ENCODE measurements at regions not wholly inside any gene's neighbourhood (a gene's known extent, or its start where the extent isn't known, plus 50 kb on each side); places are given as distances from the start of the nearest gene placed in this dataset.

DNA sequence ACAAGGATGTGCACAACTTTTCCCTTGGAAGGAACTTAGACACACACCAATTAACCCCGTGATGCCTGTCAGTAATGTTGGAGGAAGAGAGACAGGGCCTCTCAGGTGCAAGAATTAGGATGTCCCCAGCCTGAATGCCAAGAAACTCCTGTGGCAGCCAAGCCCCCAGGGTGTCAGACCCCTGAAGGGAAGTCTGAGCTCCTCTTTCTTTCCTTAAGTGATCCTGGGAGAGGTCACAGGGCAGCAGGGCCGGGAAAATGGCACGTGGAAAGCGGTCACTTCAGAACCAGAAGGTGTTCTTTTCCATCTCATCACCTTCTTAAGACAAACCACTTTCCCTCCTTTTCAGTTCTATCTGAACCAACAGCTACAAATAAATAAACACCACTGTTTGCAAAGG is 185.9 kb downstream of the ANAPC1 start:
- H3K36me3 Mint-ChIP-seq (ENCODE audit: low read depth): no peaks in the 10 kb centered on the region
- intact Hi-C loops (cut with DNase I, micrococcal nuclease): no loop called here
- DNase-seq (no peak), ATAC-seq (ENCODE audit: poor library complexity) (no peak)
- CTCF ChIA-PET: no interaction called here
- Histone ChIP-seq H3K27ac (ENCODE audit: low read depth in 1 of 2, low read length in 2 of 2) (no peak overlapping the region), H3K4me3 (ENCODE audit: low read length) (no peak overlapping the region), H3K36me3 (ENCODE audit: insufficient read depth, low read length) (no peaks in the 10 kb centered on the region), H3K4me1 (ENCODE audit: insufficient read depth, low read length) (peaks cover 19% of the 10 kb centered on the region), H3K27me3 (ENCODE audit: control insufficient read depth in 1 of 2, insufficient read depth in 2 of 2, low read length in 2 of 2) (no peaks in the 10 kb centered on the region), H3K9me3 (ENCODE audit: control insufficient read depth in 1 of 2, insufficient read depth in 1 of 2, low read length in 2 of 2) (no peaks in the 10 kb centered on the region)
- POLR2A ChIA-PET: no interaction called here
- H3K4me3 Mint-ChIP-seq: no peak overlapping the region
- no peaks in the 10 kb centered on the region for H3K9me3 Mint-ChIP-seq
- peaks cover 9% of the 10 kb centered on the region for H3K4me1 Mint-ChIP-seq (ENCODE audit: low read depth)
- H3K27me3 Mint-ChIP-seq: no peaks in the 10 kb centered on the region
- no peak overlapping the region for H3K27ac Mint-ChIP-seq
- TF ChIP-seq, protein P1, sequence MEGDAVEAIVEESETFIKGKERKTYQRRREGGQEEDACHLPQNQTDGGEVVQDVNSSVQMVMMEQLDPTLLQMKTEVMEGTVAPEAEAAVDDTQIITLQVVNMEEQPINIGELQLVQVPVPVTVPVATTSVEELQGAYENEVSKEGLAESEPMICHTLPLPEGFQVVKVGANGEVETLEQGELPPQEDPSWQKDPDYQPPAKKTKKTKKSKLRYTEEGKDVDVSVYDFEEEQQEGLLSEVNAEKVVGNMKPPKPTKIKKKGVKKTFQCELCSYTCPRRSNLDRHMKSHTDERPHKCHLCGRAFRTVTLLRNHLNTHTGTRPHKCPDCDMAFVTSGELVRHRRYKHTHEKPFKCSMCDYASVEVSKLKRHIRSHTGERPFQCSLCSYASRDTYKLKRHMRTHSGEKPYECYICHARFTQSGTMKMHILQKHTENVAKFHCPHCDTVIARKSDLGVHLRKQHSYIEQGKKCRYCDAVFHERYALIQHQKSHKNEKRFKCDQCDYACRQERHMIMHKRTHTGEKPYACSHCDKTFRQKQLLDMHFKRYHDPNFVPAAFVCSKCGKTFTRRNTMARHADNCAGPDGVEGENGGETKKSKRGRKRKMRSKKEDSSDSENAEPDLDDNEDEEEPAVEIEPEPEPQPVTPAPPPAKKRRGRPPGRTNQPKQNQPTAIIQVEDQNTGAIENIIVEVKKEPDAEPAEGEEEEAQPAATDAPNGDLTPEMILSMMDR (IDR thresholded peaks at IDR 0.05): no peak

DNA sequence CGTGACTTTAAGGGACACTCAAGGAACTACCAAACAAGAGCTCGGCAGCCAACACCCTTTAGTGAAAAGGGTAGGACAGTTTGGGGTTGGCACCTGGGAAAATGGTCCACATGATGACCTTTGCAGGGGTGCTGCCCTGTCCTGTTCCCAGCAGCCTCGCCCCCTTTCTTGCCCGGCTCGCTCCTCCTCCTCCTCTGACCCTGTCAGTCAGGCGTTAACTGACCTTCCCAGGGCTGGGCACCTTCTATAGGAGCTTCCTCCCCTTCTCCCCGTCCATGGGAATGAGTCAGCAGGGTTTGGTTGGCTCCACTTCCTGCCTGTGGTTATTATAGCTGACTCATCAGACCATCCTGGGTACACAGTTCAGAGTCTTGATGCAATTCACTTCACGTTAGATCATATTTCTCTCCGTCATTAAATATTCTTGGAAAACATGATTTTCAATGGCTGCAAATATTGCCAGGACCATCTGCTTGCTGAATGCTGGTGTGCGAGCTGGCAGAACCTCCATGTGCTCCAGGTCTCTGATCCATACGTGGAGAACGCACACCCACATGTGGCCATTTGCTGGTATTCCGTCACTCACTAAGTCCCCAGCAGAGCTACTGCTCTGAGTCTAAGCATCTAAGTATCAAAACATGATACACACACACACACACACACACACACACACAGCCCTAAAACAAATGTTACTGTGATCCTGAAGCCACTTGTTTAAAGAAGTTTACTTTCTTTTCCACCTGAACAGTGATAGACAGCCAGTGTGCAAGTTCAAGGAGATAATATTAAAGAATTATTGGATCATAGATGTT is 185.0 kb downstream of the ANAPC1 start:
- H3K4me3 ChIP-seq (ENCODE audit: low read length): peak overlapping the region; percentile 6
- intact Hi-C loops (cut with DNase I, micrococcal nuclease): no loop called here
- H3K36me3 Mint-ChIP-seq (ENCODE audit: low read depth): no peaks in the 10 kb centered on the region

DNA sequence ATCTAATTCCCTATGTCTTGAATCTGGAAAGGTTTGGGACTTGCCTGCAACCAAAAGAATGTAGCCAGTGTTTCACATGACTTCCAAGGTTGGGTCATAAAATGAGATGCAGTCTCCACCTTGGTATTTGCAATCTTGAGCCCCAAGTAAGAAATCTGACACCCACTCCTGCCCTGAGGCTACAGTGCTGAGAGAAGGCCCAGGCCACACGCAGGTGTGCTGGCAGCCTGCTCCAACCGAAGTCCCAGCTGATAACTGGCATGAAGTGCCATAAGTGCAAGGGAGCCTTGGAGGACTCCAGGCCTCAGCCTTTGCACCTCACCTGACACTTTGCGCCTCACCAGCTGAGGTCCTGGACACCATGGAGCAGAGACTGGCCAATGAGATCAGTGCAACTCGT is 182.7 kb downstream of the ANAPC1 start:
- CTCF ChIA-PET: no interaction called here
- H3K4me3 ChIP-seq (ENCODE audit: low read length): no peak overlapping the region
- H3K9me3 ChIP-seq (ENCODE audit: control insufficient read depth in 1 of 2, insufficient read depth in 1 of 2, low read length in 2 of 2): no peaks in the 10 kb centered on the region
- TF ChIP-seq, protein P1 (IDR thresholded peaks at IDR 0.05): no peak
- POLR2A ChIA-PET: no interaction called here
- no peaks in the 10 kb centered on the region for H3K27me3 Mint-ChIP-seq
- intact Hi-C loops (cut with DNase I, micrococcal nuclease): loop anchor here in 1 of 2 experiments (5.0 kb wide), 1 partner anchor 889 kb away; no protein-coding TSS in a partner anchor
- H3K4me3 Mint-ChIP-seq: no peak overlapping the region
- no peaks in the 10 kb centered on the region for H3K9me3 Mint-ChIP-seq
- H3K4me1 Mint-ChIP-seq (ENCODE audit: low read depth): peaks cover 16% of the 10 kb centered on the region
- DNase-seq (no peak), ATAC-seq (ENCODE audit: poor library complexity) (no peak)
- no peaks in the 10 kb centered on the region for H3K36me3 Mint-ChIP-seq (ENCODE audit: low read depth)
- peaks cover 39% of the 10 kb centered on the region for H3K4me1 ChIP-seq (ENCODE audit: insufficient read depth, low read length)
- no peaks in the 10 kb centered on the region for H3K36me3 ChIP-seq (ENCODE audit: insufficient read depth, low read length)
- no peak overlapping the region for H3K27ac Mint-ChIP-seq
- H3K27ac ChIP-seq (ENCODE audit: low read depth in 1 of 2, low read length in 2 of 2): no peak overlapping the region
- no peaks in the 10 kb centered on the region for H3K27me3 ChIP-seq (ENCODE audit: control insufficient read depth in 1 of 2, insufficient read depth in 2 of 2, low read length in 2 of 2)

More for the DNA sequence above, 185.0 kb downstream of the ANAPC1 start:
- POLR2A ChIA-PET: no interaction called here
- ATAC-seq (ENCODE audit: poor library complexity) (peak; percentile 72), DNase-seq (peak in 13 of 14 experiments; percentile 6 to 79 (median 36))
- Mint-ChIP-seq H3K4me1 (ENCODE audit: low read depth) (peaks cover 9% of the 10 kb centered on the region), H3K4me3 (peak overlapping the region; percentile 77), H3K27ac (peak overlapping the region; percentile 34), H3K27me3 (no peaks in the 10 kb centered on the region), H3K9me3 (no peaks in the 10 kb centered on the region)
- no peaks in the 10 kb centered on the region for H3K9me3 ChIP-seq (ENCODE audit: control insufficient read depth in 1 of 2, insufficient read depth in 1 of 2, low read length in 2 of 2)
- H3K36me3 ChIP-seq (ENCODE audit: insufficient read depth, low read length): no peaks in the 10 kb centered on the region
- CTCF ChIA-PET: no interaction called here
- H3K27ac ChIP-seq (ENCODE audit: low read depth in 1 of 2, low read length in 2 of 2): no peak overlapping the region
- H3K27me3 ChIP-seq (ENCODE audit: control insufficient read depth in 1 of 2, insufficient read depth in 2 of 2, low read length in 2 of 2): no peaks in the 10 kb centered on the region
- TF ChIP-seq, protein P1 (IDR thresholded peaks at IDR 0.05): no peak
- H3K4me1 ChIP-seq (ENCODE audit: insufficient read depth, low read length): peaks cover 19% of the 10 kb centered on the region
